ENCODE measurements at regions not wholly inside any gene's neighbourhood (a gene's known extent, or its start where the extent isn't known, plus 50 kb on each side); places are given as distances from the start of the nearest gene placed in this dataset.

- no peaks in the 10 kb centered on the region for H3K79me2 ChIP-seq (ENCODE audit: control insufficient read depth, insufficient read depth, low read length)
- CTCF ChIA-PET, result interaction anchor here (0.8 kb wide), 1 partner anchor 9 kb away, joined by 4 read pairs; no protein-coding TSS in a partner anchor
- BruUV-seq (replicated peaks), result no TSS peak
- dilution Hi-C loops (cut with MboI; ENCODE audit: extremely low pct_ligation_motif_present, low sequenced_read_pairs), result no loop called here
- H3K4me1 ChIP-seq (ENCODE audit: control insufficient read depth, extremely low read depth, insufficient read depth, low read length), result peaks cover 16% of the 10 kb centered on the region
- no peaks in the 10 kb centered on the region for H4K20me1 ChIP-seq (replicated peaks; ENCODE audit: control insufficient read depth, extremely low read depth, insufficient read depth, low read length)
- DNase-seq (ENCODE audit: low read depth, low spot score) (no peak), FAIRE-seq (no peak)
- no peaks in the 10 kb centered on the region for H3K9me1 ChIP-seq (replicated peaks; ENCODE audit: control insufficient read depth, extremely low read depth, insufficient read depth, low read length)
- H3K9ac ChIP-seq (replicated peaks; ENCODE audit: extremely low read depth, insufficient read depth, low read length), result no peak overlapping the region
- no peaks in the 10 kb centered on the region for H3K36me3 ChIP-seq (ENCODE audit: control insufficient read depth in 2 of 2, extremely low read depth in 1 of 2, insufficient read depth in 2 of 2, low read length in 2 of 2)
- H3K27ac ChIP-seq (ENCODE audit: insufficient read depth, low read depth, low read length), result no peak overlapping the region
- H3K4me3 ChIP-seq (replicated peaks in 1 of 3; ENCODE audit: insufficient read depth in 1 of 3, low read depth in 1 of 3, low read length in 3 of 3), result no peak overlapping the region
- no peak overlapping the region for H2AFZ ChIP-seq (ENCODE audit: low read depth, low read length)
- POLR2A ChIA-PET, result no interaction called here
- TF ChIP-seq EZH2 (IDR thresholded peaks at IDR 0.05; ENCODE audit: borderline replicate concordance, low read depth, low read length, severe bottlenecking) (no peak), POLR2A (IDR thresholded peaks at IDR 0.05; ENCODE audit: low read depth, low read length) (no peak), POLR2AphosphoS5 (IDR thresholded peaks at IDR 0.05; ENCODE audit: insufficient read depth, low read depth, low read length) (no peak), JUN (IDR thresholded peaks at IDR 0.05; ENCODE audit: borderline replicate concordance, insufficient read depth, insufficient read length, low read depth) (no peak), MYC (IDR thresholded peaks at IDR 0.05; ENCODE audit: low read depth, low read length) (no peak), MAX (IDR thresholded peaks at IDR 0.05; ENCODE audit: insufficient read depth, insufficient read length) (no peak), CTCF (IDR thresholded peaks at IDR 0.05; ENCODE audit: extremely low read depth in 1 of 2, insufficient read depth in 1 of 2, low read depth in 1 of 2, low read length in 2 of 2) (no peak), GATA2 (IDR thresholded peaks at IDR 0.05; ENCODE audit: insufficient read depth, insufficient read length, low read depth, low read length) (no peak), FOS (IDR thresholded peaks at IDR 0.05; ENCODE audit: borderline replicate concordance, insufficient read depth, low read length) (no peak)
- H3K9me3 ChIP-seq (replicated peaks; ENCODE audit: control insufficient read depth, insufficient read depth, low read length), result no peaks in the 10 kb centered on the region
- intact Hi-C loops (cut with micrococcal nuclease), result no loop called here
- no peak overlapping the region for H3K4me2 ChIP-seq (ENCODE audit: insufficient read depth, low read length)
- H3K27me3 ChIP-seq (ENCODE audit: control insufficient read depth in 2 of 2, insufficient read depth in 2 of 2, low read length in 2 of 2), result no peaks in the 10 kb centered on the region
These were observed 77.2 kb upstream of the CDC42BPA start for GRCh38 chr1:227395426-227396028.

All from endothelial cell of umbilical vein (primary cell).